ENCODE measurements at regions not wholly inside any gene's neighbourhood (a gene's known extent, or its start where the extent isn't known, plus 50 kb on each side); places are given as distances from the start of the nearest gene placed in this dataset.

- Mint-ChIP-seq H3K4me3 (no peak overlapping the region), H3K4me1 (no peaks in the 10 kb centered on the region), H3K27ac (no peak overlapping the region), H3K9me3 (no peaks in the 10 kb centered on the region), H3K27me3 (no peaks in the 10 kb centered on the region)
- ATAC-seq (no peak), DNase-seq (no peak)
Observed at GRCh38 chr21:26753822-26754221, 91.4 kb downstream of the ADAMTS1 start.

- Mint-ChIP-seq H3K4me1 (no peaks in the 10 kb centered on the region), H3K4me3 (no peak overlapping the region), H3K27ac (no peak overlapping the region), H3K9me3 (no peaks in the 10 kb centered on the region), H3K27me3 (no peaks in the 10 kb centered on the region)
- DNase-seq (no peak), ATAC-seq (no peak)
Observed at GRCh38 chr21:26752849-26753248, 92.4 kb downstream of the ADAMTS1 start.

- Mint-ChIP-seq H3K4me3 (no peak overlapping the region), H3K27me3 (peaks cover 7% of the 10 kb centered on the region), H3K4me1 (no peaks in the 10 kb centered on the region), H3K27ac (no peak overlapping the region), H3K9me3 (no peaks in the 10 kb centered on the region)
- DNase-seq (no peak), ATAC-seq (no peak)
Observed at GRCh38 chr21:26751305-26751704, 93.9 kb downstream of the ADAMTS1 start.

GRCh38 chr21:26748066-26748465, 97.1 kb downstream of the ADAMTS1 start:
- H3K4me3 Mint-ChIP-seq: no peak overlapping the region
- peaks cover 7% of the 10 kb centered on the region for H3K27me3 Mint-ChIP-seq
- no peaks in the 10 kb centered on the region for H3K9me3 Mint-ChIP-seq
- DNase-seq (no peak), ATAC-seq (no peak)
- H3K27ac Mint-ChIP-seq: no peak overlapping the region
- no peaks in the 10 kb centered on the region for H3K4me1 Mint-ChIP-seq

GRCh38 chr21:26747216-26747615, 98.0 kb downstream of the ADAMTS1 start:
- no peak overlapping the region for H3K4me3 Mint-ChIP-seq
- no peaks in the 10 kb centered on the region for H3K4me1 Mint-ChIP-seq
- no peak for ATAC-seq
- no peaks in the 10 kb centered on the region for H3K9me3 Mint-ChIP-seq
- DNase-seq: no peak
- no peak overlapping the region for H3K27ac Mint-ChIP-seq
- H3K27me3 Mint-ChIP-seq: peaks cover 7% of the 10 kb centered on the region

- DNase-seq (no peak), ATAC-seq (no peak)
- no peak overlapping the region for H3K27ac Mint-ChIP-seq
- H3K4me1 Mint-ChIP-seq: no peaks in the 10 kb centered on the region
- H3K27me3 Mint-ChIP-seq: peaks cover 7% of the 10 kb centered on the region
- no peaks in the 10 kb centered on the region for H3K9me3 Mint-ChIP-seq
- no peak overlapping the region for H3K4me3 Mint-ChIP-seq
Observed at GRCh38 chr21:26743524-26743923, 101.7 kb downstream of the ADAMTS1 start.

GRCh38 chr21:26739189-26739588, 106.0 kb downstream of the ADAMTS1 start:
- ATAC-seq: no peak
- Mint-ChIP-seq H3K27ac (no peak overlapping the region), H3K4me1 (no peaks in the 10 kb centered on the region), H3K27me3 (no peaks in the 10 kb centered on the region), H3K4me3 (no peak overlapping the region), H3K9me3 (no peaks in the 10 kb centered on the region)
- no peak for DNase-seq

- Mint-ChIP-seq H3K9me3 (no peaks in the 10 kb centered on the region), H3K27ac (peak overlapping the region in 1 of 2 donors; percentile 74), H3K4me1 (no peaks in the 10 kb centered on the region), H3K4me3 (no peak overlapping the region), H3K27me3 (peaks cover under 1% of the 10 kb centered on the region)
- ATAC-seq: no peak
- no peak for DNase-seq
Observed at GRCh38 chr21:26736449-26736848, 108.8 kb downstream of the ADAMTS1 start.

- Mint-ChIP-seq H3K9me3 (no peaks in the 10 kb centered on the region), H3K4me3 (no peak overlapping the region), H3K27ac (no peak overlapping the region), H3K27me3 (peaks cover 11% of the 10 kb centered on the region), H3K4me1 (no peaks in the 10 kb centered on the region)
- peak in 1 of 2 donors; percentile 11 for DNase-seq
- peak; percentile 45 for ATAC-seq
Observed at GRCh38 chr21:26732432-26733221, 112.6 kb downstream of the ADAMTS1 start.

- peak overlapping the region in 1 of 2 donors; percentile 78 for H3K27ac Mint-ChIP-seq
- H3K4me3 Mint-ChIP-seq: no peak overlapping the region
Observed at GRCh38 chr21:26719750-26720149, 125.5 kb downstream of the ADAMTS1 start.

GRCh38 chr21:26717146-26717739, 128.0 kb downstream of the ADAMTS1 start:
- Mint-ChIP-seq H3K9me3 (no peaks in the 10 kb centered on the region), H3K27ac (no peak overlapping the region), H3K4me3 (no peak overlapping the region), H3K27me3 (no peaks in the 10 kb centered on the region), H3K4me1 (no peaks in the 10 kb centered on the region)
- ATAC-seq (no peak), DNase-seq (no peak)

More at GRCh38 chr21:26719750-26720149, 125.5 kb downstream of the ADAMTS1 start:
- Mint-ChIP-seq H3K9me3 (no peaks in the 10 kb centered on the region), H3K27me3 (no peaks in the 10 kb centered on the region), H3K4me1 (no peaks in the 10 kb centered on the region)
- no peak for DNase-seq
- no peak for ATAC-seq

- no peaks in the 10 kb centered on the region for H3K4me1 Mint-ChIP-seq
- H3K4me3 Mint-ChIP-seq: no peak overlapping the region
- DNase-seq (peak; percentile 14 to 25), ATAC-seq (peak; percentile 60)
- H3K27ac Mint-ChIP-seq: no peak overlapping the region
- H3K9me3 Mint-ChIP-seq: no peaks in the 10 kb centered on the region
- H3K27me3 Mint-ChIP-seq: no peaks in the 10 kb centered on the region
Observed at GRCh38 chr21:26715878-26716506, 129.2 kb downstream of the ADAMTS1 start.

- no peak overlapping the region for H3K27ac Mint-ChIP-seq
- DNase-seq (no peak), ATAC-seq (no peak)
- H3K27me3 Mint-ChIP-seq: no peaks in the 10 kb centered on the region
- H3K4me3 Mint-ChIP-seq: no peak overlapping the region
- H3K4me1 Mint-ChIP-seq: no peaks in the 10 kb centered on the region
- H3K9me3 Mint-ChIP-seq: no peaks in the 10 kb centered on the region
Observed at GRCh38 chr21:26715116-26715515, 130.1 kb downstream of the ADAMTS1 start.

GRCh38 chr21:26710155-26710554, 135.1 kb downstream of the ADAMTS1 start:
- no peak for ATAC-seq
- no peaks in the 10 kb centered on the region for H3K27me3 Mint-ChIP-seq
- no peak overlapping the region for H3K27ac Mint-ChIP-seq
- H3K4me1 Mint-ChIP-seq: no peaks in the 10 kb centered on the region
- no peak for DNase-seq
- H3K4me3 Mint-ChIP-seq: no peak overlapping the region
- no peaks in the 10 kb centered on the region for H3K9me3 Mint-ChIP-seq

GRCh38 chr21:26709090-26709489, 136.0 kb upstream of the CYYR1 start:
- Mint-ChIP-seq H3K27me3 (no peaks in the 10 kb centered on the region), H3K9me3 (no peaks in the 10 kb centered on the region), H3K4me1 (no peaks in the 10 kb centered on the region), H3K4me3 (no peak overlapping the region), H3K27ac (no peak overlapping the region)
- no peak for ATAC-seq
- DNase-seq: no peak

GRCh38 chr21:26708223-26708800, 135.2 kb upstream of the CYYR1 start:
- H3K27me3 Mint-ChIP-seq: no peaks in the 10 kb centered on the region
- ATAC-seq (no peak), DNase-seq (no peak)
- H3K4me1 Mint-ChIP-seq: no peaks in the 10 kb centered on the region
- H3K4me3 Mint-ChIP-seq: no peak overlapping the region
- H3K27ac Mint-ChIP-seq: no peak overlapping the region
- H3K9me3 Mint-ChIP-seq: peaks cover 0 to under 1% of the 10 kb centered on the region in 2 donors
